MM.1S (cell line): ENCODE measurements at regions not wholly inside any gene's neighbourhood (a gene's known extent, or its start where the extent isn't known, plus 50 kb on each side); places are given as distances from the start of the nearest gene placed in this dataset.
"Not testable (repeated sequence)": the region's sequence is repeated elsewhere in the genome, so short reads cannot be mapped to it uniquely, and the experiment has no call there.

Experiments
- DNase-seq: peaks from one replicate; pipeline ENCODE4 v3.0.0-alpha.2; 2015
- H2AFZ ChIP-seq: fragments of 300-600 bp; sonication (generic); 2 replicates; pipeline ENCODE4 v1.6.0; 2016; ENCODE audit warnings: antibody characterized with exemption, low read length
- H3F3A ChIP-seq: fragments of 300-600 bp; sonication (generic); 2 replicates; pipeline ENCODE4 v1.6.1; 2016; ENCODE audit warnings: mild to moderate bottlenecking, antibody characterized with exemption, low read length, moderate library complexity, mixed read lengths; ENCODE audit not compliant: insufficient read depth
- H3K27ac ChIP-seq: fragments of 300-600 bp; sonication (generic); 2 replicates; pipeline ENCODE4 v1.5.1; 2016; ENCODE audit warnings: mild to moderate bottlenecking, low read length
- H3K27me3 ChIP-seq: fragments of 300-600 bp; sonication (generic); replicated peaks from 2 replicates; pipeline ENCODE4 v1.6.0; 2016; ENCODE audit warnings: low read length; ENCODE audit not compliant: insufficient read depth
- H3K36me3 ChIP-seq: fragments of 300-600 bp; sonication (generic); replicated peaks from 2 replicates; pipeline ENCODE4 v1.6.1; 2016; ENCODE audit warnings: mild to moderate bottlenecking, low read length, mixed read lengths; ENCODE audit not compliant: insufficient read depth
- H3K4me1 ChIP-seq: fragments of 300-600 bp; sonication (generic); 2 replicates; pipeline ENCODE4 v1.6.1; 2016; ENCODE audit warnings: low read length, mixed read lengths
- H3K4me2 ChIP-seq: fragments of 300-600 bp; sonication (generic); 2 replicates; pipeline ENCODE4 v1.6.0; 2016; ENCODE audit warnings: low read depth, low read length
- H3K4me3 ChIP-seq: fragments of 300-600 bp; sonication (generic); 2 replicates; pipeline ENCODE4 v1.5.1; 2016; ENCODE audit warnings: low read length, mixed read lengths
- H3K79me2 ChIP-seq: fragments of 300-600 bp; sonication (generic); 2 replicates; pipeline ENCODE4 v1.6.1; 2016; ENCODE audit warnings: mixed run types, low read length, mixed read lengths
- H3K9ac ChIP-seq: fragments of 300-600 bp; sonication (generic); 2 replicates; pipeline ENCODE4 v1.6.1; 2016; ENCODE audit warnings: low read length, mixed read lengths
- H3K9me2 ChIP-seq: fragments of 300-600 bp; sonication (generic); replicated peaks from 2 replicates; pipeline ENCODE4 v1.6.1; 2016; ENCODE audit warnings: mild to moderate bottlenecking, low read length, mixed read lengths; ENCODE audit not compliant: insufficient read depth
- H3K9me3 ChIP-seq: fragments of 300-600 bp; sonication (generic); replicated peaks from 2 replicates; pipeline ENCODE4 v1.6.1; 2016; ENCODE audit warnings: mild to moderate bottlenecking, low read length, mixed read lengths; ENCODE audit not compliant: insufficient read depth
- H4K20me1 ChIP-seq: fragments of 300-600 bp; sonication (generic); 2 replicates; pipeline ENCODE4 v1.6.1; 2016; ENCODE audit warnings: mild to moderate bottlenecking, low read length, moderate library complexity, mixed read lengths; ENCODE audit not compliant: insufficient read depth
- CTCF ChIP-seq: fragments of 300-600 bp; sonication (generic); IDR thresholded peaks from 2 replicates; pipeline ENCODE4 v1.5.1; 2016; ENCODE audit warnings: antibody characterized with exemption, low read length, mixed read lengths
- EZH2 ChIP-seq: fragments of 300-600 bp; sonication (generic); optimal IDR thresholded peaks from 2 replicates; pipeline ENCODE3; 2017; ENCODE audit warnings: low read depth, mild to moderate bottlenecking, antibody characterized with exemption, low read length, mixed read lengths
- EZH2phosphoT487 ChIP-seq: fragments of 300-600 bp; sonication (generic); IDR thresholded peaks from 2 replicates; pipeline ENCODE4 v1.6.1; 2018; ENCODE audit warnings: antibody characterized with exemption, low read length

GRCh38 chr5:162685302-162685701 is 617.7 kb downstream of the GABRG2 start:
- no peaks in the 10 kb centered on the region for H3K79me2 ChIP-seq

GRCh38 chr5:162696272-162696671 is 628.7 kb downstream of the GABRG2 start:
- H3K9me3 ChIP-seq, H3K9ac ChIP-seq, H3K4me2 ChIP-seq, H3K36me3 ChIP-seq, H3K4me1 ChIP-seq, H3F3A ChIP-seq, H2AFZ ChIP-seq, H3K27me3 ChIP-seq, H4K20me1 ChIP-seq, DNase-seq, H3K9me2 ChIP-seq, H3K27ac ChIP-seq, H3K79me2 ChIP-seq, H3K4me3 ChIP-seq: not testable (repeated sequence)

More at GRCh38 chr5:162685302-162685701, 617.7 kb downstream of the GABRG2 start:
- Histone ChIP-seq H2AFZ (no peak overlapping the region), H3K27ac (no peak overlapping the region), H3K9me3 (no peaks in the 10 kb centered on the region), H3K4me1 (no peaks in the 10 kb centered on the region), H3K4me2 (no peak overlapping the region), H3K4me3 (no peak overlapping the region), H3K9ac (no peak overlapping the region), H3K27me3 (no peaks in the 10 kb centered on the region), H3K9me2 (no peaks in the 10 kb centered on the region), H4K20me1 (no peaks in the 10 kb centered on the region), H3K36me3 (no peaks in the 10 kb centered on the region), H3F3A (no peaks in the 10 kb centered on the region)
- TF ChIP-seq CTCF (no peak), EZH2 (no peak), EZH2phosphoT487 (no peak)
- DNase-seq = no peak

- Histone ChIP-seq H2AFZ (no peak overlapping the region), H3K27ac (no peak overlapping the region), H4K20me1 (no peaks in the 10 kb centered on the region), H3F3A (no peaks in the 10 kb centered on the region), H3K4me3 (no peak overlapping the region), H3K9ac (no peak overlapping the region), H3K79me2 (no peaks in the 10 kb centered on the region), H3K36me3 (no peaks in the 10 kb centered on the region), H3K4me1 (no peaks in the 10 kb centered on the region), H3K9me2 (no peaks in the 10 kb centered on the region), H3K9me3 (no peaks in the 10 kb centered on the region), H3K4me2 (no peak overlapping the region), H3K27me3 (no peaks in the 10 kb centered on the region)
- TF ChIP-seq EZH2phosphoT487 (no peak), CTCF (no peak), EZH2 (no peak)
- no peak for DNase-seq
Observed at GRCh38 chr5:162699361-162699760, 631.8 kb downstream of the GABRG2 start.

GRCh38 chr5:162703914-162704313 is 636.3 kb downstream of the GABRG2 start:
- Histone ChIP-seq H3K4me3 (no peak overlapping the region), H2AFZ (no peak overlapping the region), H3K36me3 (no peaks in the 10 kb centered on the region), H3K9me2 (no peaks in the 10 kb centered on the region), H3K9me3 (no peaks in the 10 kb centered on the region), H3K4me1 (no peaks in the 10 kb centered on the region), H4K20me1 (no peaks in the 10 kb centered on the region), H3K9ac (no peak overlapping the region), H3K79me2 (no peaks in the 10 kb centered on the region), H3K27me3 (no peaks in the 10 kb centered on the region), H3K27ac (no peak overlapping the region), H3K4me2 (no peak overlapping the region), H3F3A (no peaks in the 10 kb centered on the region)
- no peak for TF ChIP-seq CTCF
- no peak for DNase-seq
